ENCODE measurements at regions not wholly inside any gene's neighbourhood (a gene's known extent, or its start where the extent isn't known, plus 50 kb on each side); places are given as distances from the start of the nearest gene placed in this dataset.

DNA sequence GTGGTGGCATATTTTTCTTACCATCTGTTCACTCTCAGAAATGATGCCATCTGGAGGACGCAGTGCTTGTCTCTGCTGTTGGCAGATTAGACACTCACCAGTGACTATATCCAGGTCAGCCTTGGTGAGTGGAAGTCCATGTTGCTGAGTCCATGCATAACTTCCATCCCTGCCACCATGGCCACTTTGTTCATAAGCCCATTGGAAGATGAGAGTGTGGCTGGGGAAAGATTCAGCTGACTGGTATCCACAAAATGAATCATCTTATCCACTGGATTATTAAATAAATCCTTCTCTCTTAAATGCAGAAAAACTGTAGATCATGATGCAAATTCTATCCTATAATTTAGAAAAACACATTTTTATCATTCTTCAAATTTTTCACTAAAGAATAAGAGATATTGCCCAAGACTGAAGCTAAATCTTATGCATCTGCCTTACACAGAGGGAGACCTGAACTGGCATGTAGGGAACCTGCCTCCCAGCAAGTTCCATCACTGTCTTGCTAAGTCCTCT, 726.9 kb downstream of the TNS3 start:
- intact Hi-C loops (cut with DNase I): no loop called here

DNA sequence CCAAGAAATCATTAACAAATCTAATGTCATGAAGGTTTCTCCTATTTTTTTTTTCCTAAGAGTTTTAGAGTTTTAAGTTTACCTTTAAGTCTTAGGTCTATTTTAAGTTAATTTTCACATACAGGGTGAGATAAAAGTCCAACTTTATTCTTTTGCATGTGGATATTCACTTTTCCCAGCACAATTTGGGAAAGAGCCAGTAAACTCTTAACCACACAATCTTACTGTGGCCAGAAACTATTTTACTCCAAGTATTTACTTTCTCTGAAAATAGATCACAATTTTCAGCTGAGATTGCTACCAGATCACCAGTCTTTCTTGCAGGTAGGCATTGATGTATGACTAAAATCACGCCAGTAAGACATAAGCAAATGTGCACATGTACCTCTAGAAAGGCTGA, 728.5 kb downstream of the TNS3 start:
- no peak for TF ChIP-seq POLR2A (IDR thresholded peaks at IDR 0.05)
- TF ChIP-seq, protein P1, sequence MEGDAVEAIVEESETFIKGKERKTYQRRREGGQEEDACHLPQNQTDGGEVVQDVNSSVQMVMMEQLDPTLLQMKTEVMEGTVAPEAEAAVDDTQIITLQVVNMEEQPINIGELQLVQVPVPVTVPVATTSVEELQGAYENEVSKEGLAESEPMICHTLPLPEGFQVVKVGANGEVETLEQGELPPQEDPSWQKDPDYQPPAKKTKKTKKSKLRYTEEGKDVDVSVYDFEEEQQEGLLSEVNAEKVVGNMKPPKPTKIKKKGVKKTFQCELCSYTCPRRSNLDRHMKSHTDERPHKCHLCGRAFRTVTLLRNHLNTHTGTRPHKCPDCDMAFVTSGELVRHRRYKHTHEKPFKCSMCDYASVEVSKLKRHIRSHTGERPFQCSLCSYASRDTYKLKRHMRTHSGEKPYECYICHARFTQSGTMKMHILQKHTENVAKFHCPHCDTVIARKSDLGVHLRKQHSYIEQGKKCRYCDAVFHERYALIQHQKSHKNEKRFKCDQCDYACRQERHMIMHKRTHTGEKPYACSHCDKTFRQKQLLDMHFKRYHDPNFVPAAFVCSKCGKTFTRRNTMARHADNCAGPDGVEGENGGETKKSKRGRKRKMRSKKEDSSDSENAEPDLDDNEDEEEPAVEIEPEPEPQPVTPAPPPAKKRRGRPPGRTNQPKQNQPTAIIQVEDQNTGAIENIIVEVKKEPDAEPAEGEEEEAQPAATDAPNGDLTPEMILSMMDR (IDR thresholded peaks at IDR 0.05): no peak
- intact Hi-C loops (cut with DNase I): no loop called here
- no peak overlapping the region for H3K4me3 ChIP-seq (replicated peaks in 1 of 3)
- no peaks in the 10 kb centered on the region for H3K9me3 ChIP-seq
- WGBS, 2 donors: 19 to 43% methylated on average over 1 of the region's 1 CpG
- H3K27me3 ChIP-seq: no peaks in the 10 kb centered on the region
- H3K36me3 ChIP-seq: no peaks in the 10 kb centered on the region
- DNase-seq: no peak
- H3K27ac ChIP-seq: no peak overlapping the region
- H3K4me1 ChIP-seq: peaks cover 5 to 6% of the 10 kb centered on the region in 2 donors

More for the DNA sequence above, 726.9 kb downstream of the TNS3 start:
- no peaks in the 10 kb centered on the region for H3K36me3 ChIP-seq
- H3K27ac ChIP-seq: no peak overlapping the region
- H3K9me3 ChIP-seq: no peaks in the 10 kb centered on the region
- DNase-seq: no peak
- H3K4me1 ChIP-seq: peaks cover 5 to 6% of the 10 kb centered on the region in 2 donors
- 86 to 98% methylated on average over 1 of the region's 1 CpG for WGBS, 2 donors
- H3K4me3 ChIP-seq (replicated peaks in 1 of 3): no peak overlapping the region
- no peaks in the 10 kb centered on the region for H3K27me3 ChIP-seq
- TF ChIP-seq, protein P1 (IDR thresholded peaks at IDR 0.05): no peak
- TF ChIP-seq POLR2A (IDR thresholded peaks at IDR 0.05): no peak

DNA sequence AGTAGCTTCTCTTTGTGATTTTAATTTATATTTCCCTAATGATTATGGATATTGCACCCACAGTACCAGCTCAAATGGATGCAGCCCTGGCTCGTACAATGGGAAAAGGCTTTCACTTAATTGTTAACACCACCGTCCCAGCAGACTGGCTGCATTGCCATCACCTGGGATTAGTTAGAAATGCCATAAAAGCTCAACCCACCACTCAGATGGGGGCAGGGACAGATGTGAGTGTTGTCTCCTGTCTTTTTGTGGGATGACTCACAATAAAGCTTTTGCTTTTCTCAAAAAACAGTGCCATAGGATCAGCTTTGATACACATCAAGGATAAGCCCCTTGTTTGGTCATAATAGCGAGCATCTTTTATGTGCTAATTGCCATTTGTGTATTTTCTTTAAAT, 729.1 kb downstream of the TNS3 start:
- Histone ChIP-seq H3K27ac (no peak overlapping the region), H3K4me3 (replicated peaks in 1 of 3) (no peak overlapping the region), H3K27me3 (no peaks in the 10 kb centered on the region), H3K4me1 (peaks cover 5 to 6% of the 10 kb centered on the region in 2 donors), H3K36me3 (no peaks in the 10 kb centered on the region), H3K9me3 (no peaks in the 10 kb centered on the region)
- intact Hi-C loops (cut with DNase I): no loop called here
- TF ChIP-seq POLR2A (IDR thresholded peaks at IDR 0.05): no peak
- TF ChIP-seq, protein P1 (IDR thresholded peaks at IDR 0.05): no peak
- DNase-seq: no peak
- 94 to 95% methylated on average over 3 of the region's 3 CpGs for WGBS, 2 donors

DNA sequence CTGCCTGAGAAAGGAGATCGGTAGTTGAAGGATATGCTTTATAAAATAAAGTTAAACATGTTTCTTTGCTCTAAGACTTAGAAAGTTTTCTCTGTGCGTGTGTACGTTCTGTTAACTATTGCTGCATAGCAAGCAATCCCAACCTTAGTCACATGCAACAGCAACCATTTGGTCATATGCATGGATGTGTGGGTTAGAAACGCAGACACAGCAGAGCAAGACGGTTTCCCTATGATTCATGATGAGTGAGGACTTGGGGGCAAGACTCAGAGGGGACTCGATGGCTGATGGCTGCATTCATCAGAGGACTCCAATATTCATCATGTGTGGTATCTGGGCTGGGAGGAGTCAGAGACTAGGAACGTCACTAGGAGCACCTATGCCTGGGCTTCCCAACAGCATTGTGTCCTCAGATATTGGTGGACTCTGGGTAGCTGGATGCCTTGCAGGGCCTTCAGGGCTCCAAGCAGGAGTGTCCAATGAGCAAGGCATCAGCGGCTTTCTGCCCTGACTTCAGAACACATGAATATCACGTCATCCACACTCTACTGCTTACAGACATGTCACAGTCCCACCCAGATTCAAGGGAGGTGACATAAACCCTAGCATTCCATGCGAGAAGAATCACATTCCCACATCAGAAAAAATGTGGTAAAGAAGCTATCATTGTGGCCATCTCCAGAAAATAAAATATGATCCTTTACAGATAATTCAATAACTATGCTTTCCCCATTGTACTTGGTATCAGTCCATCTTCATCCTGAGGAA, 731.2 kb downstream of the TNS3 start:
- DNase-seq: no peak
- Histone ChIP-seq H3K4me3 (replicated peaks in 1 of 3) (no peak overlapping the region), H3K36me3 (no peaks in the 10 kb centered on the region), H3K9me3 (no peaks in the 10 kb centered on the region), H3K27ac (no peak overlapping the region), H3K27me3 (no peaks in the 10 kb centered on the region), H3K4me1 (peaks cover 5 to 6% of the 10 kb centered on the region in 2 donors)
- intact Hi-C loops (cut with DNase I): no loop called here
- TF ChIP-seq, protein P1 (IDR thresholded peaks at IDR 0.05): no peak
- no peak for TF ChIP-seq POLR2A (IDR thresholded peaks at IDR 0.05)
- 96 to 97% methylated on average over 10 of the region's 10 CpGs for WGBS, 2 donors

DNA sequence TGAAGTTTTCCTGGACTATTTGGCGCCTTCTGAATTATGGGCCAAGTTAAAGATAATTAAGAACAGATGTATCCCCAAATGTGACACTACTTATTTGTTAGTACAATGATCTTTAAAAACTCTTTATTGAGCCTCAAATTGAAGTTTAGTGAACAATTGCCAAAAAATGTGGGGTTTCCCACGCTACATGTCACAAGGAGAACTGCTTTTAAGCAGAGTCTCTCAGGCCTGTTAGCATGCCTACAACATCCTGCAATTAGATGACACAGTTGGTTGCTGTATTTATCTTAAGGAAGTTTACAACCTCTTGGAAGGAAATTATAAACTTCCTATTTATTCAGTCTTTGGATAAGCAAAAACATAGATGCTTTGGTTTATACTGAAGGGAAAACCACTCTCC, 733.0 kb downstream of the TNS3 start:
- intact Hi-C loops (cut with DNase I): no loop called here
- Histone ChIP-seq H3K27me3 (no peaks in the 10 kb centered on the region), H3K9me3 (no peaks in the 10 kb centered on the region), H3K4me3 (replicated peaks in 1 of 3) (no peak overlapping the region), H3K4me1 (peaks cover 3 to 5% of the 10 kb centered on the region in 2 donors), H3K27ac (no peak overlapping the region), H3K36me3 (no peaks in the 10 kb centered on the region)
- 90 to 93% methylated on average over 2 of the region's 2 CpGs for WGBS, 2 donors
- no peak for DNase-seq
- TF ChIP-seq, protein P1 (IDR thresholded peaks at IDR 0.05): no peak
- TF ChIP-seq POLR2A (IDR thresholded peaks at IDR 0.05): no peak

All from thyroid gland (tissue), 4 donors.